Type B pancreatic cell (in vitro differentiated cells): ENCODE measurements at regions not wholly inside any gene's neighbourhood (a gene's known extent, or its start where the extent isn't known, plus 50 kb on each side); places are given as distances from the start of the nearest gene placed in this dataset.

Experiments used
- DNase-seq: peaks from one replicate; pipeline ENCODE4 v3.0.0; 2021; ENCODE audit warnings: mixed read lengths; ENCODE audit not compliant: unreplicated experiment; ENCODE audit errors: extremely low spot score
- H3K27ac Mint-ChIP-seq: 2 replicates; pipeline ENCODE4 v1.8.0; 2021; ENCODE audit warnings: mild to moderate bottlenecking, mixed read lengths
- H3K27me3 Mint-ChIP-seq: 2 replicates; pipeline ENCODE4 v1.8.0; 2021; ENCODE audit warnings: mixed read lengths
- H3K36me3 Mint-ChIP-seq: 2 replicates; pipeline ENCODE4 v1.8.0; 2021; ENCODE audit warnings: mixed read lengths
- H3K4me1 Mint-ChIP-seq: one replicate; pipeline ENCODE4 v1.8.0; 2021; ENCODE audit warnings: mixed read lengths; ENCODE audit not compliant: unreplicated experiment
- H3K4me3 Mint-ChIP-seq: 2 replicates; pipeline ENCODE4 v1.8.0; 2021; ENCODE audit warnings: mild to moderate bottlenecking, mixed read lengths
- H3K9me3 Mint-ChIP-seq: 2 replicates; pipeline ENCODE4 v1.8.0; 2021; ENCODE audit warnings: mixed read lengths
- CTCF ChIP-seq: fragments of 200-600 bp; sonication (generic); conservative IDR thresholded peaks from 2 replicates; pipeline ENCODE4 v1.5.0; 2021; ENCODE audit warnings: antibody characterized with exemption, mild to moderate bottlenecking

DNA sequence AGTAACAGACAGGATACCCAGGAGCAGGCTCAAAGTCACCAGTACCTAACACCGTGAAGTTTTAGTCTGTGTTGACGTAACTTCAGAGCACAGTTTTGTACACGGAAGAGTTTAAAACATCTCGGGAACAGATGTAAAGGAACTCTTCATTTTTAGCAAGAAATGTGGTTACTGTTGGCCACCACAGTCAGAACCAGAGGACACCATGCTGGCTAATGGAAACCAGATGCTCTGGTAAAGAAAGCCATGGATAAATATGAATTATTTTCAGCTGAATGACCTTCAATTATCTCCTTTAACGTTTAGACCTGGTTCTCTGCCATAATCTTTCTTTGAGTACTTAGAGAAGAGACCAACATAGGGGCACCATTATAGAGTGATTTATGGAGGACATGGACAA is 115.9 kb downstream of the NTMT2 start:
- Mint-ChIP-seq H3K27me3 (no peaks in the 10 kb centered on the region), H3K4me3 (peak overlapping the region; percentile 7), H3K9me3 (no peaks in the 10 kb centered on the region), H3K4me1 (no peaks in the 10 kb centered on the region), H3K27ac (no peak overlapping the region), H3K36me3 (no peaks in the 10 kb centered on the region)
- no peak for DNase-seq
- no peak for TF ChIP-seq CTCF

- Mint-ChIP-seq H3K27ac (no peak overlapping the region), H3K4me1 (no peaks in the 10 kb centered on the region), H3K27me3 (no peaks in the 10 kb centered on the region), H3K36me3 (no peaks in the 10 kb centered on the region), H3K4me3 (peak overlapping the region; percentile 7), H3K9me3 (no peaks in the 10 kb centered on the region)
- TF ChIP-seq CTCF = no peak
- no peak for DNase-seq
These were observed 116.6 kb downstream of the NTMT2 start for GRCh38 chr1:170262276-170262939.

- Mint-ChIP-seq H3K27me3 (no peaks in the 10 kb centered on the region), H3K9me3 (no peaks in the 10 kb centered on the region), H3K4me1 (no peaks in the 10 kb centered on the region), H3K27ac (no peak overlapping the region), H3K36me3 (no peaks in the 10 kb centered on the region), H3K4me3 (no peak overlapping the region)
- no peak for TF ChIP-seq CTCF
- DNase-seq = no peak
These were observed 119.5 kb downstream of the NTMT2 start for GRCh38 chr1:170265234-170265633.

DNA sequence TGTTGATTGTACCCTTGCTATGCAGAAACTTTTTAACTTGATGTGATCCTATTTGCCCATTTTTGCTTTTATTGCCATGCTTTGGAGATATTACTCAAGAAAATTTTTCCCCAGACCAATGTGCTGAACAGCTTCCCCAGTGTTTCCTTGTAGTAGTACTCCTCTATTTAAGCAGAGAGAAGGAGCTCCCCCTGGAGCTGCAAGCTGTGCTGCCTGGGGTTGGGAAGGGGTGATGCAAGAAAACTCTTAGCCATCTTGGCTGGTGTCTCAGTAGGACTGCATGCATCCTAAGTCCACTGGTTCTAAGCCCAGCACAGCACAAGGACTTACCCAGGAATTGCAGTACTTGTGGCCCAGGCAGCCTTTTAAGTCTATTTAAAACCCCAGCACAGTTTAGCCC is 121.6 kb downstream of the NTMT2 start:
- Mint-ChIP-seq H3K9me3 (no peaks in the 10 kb centered on the region), H3K36me3 (no peaks in the 10 kb centered on the region), H3K4me3 (no peak overlapping the region), H3K4me1 (no peaks in the 10 kb centered on the region), H3K27me3 (no peaks in the 10 kb centered on the region), H3K27ac (no peak overlapping the region)
- DNase-seq = no peak
- TF ChIP-seq CTCF = peak; percentile 23

DNA sequence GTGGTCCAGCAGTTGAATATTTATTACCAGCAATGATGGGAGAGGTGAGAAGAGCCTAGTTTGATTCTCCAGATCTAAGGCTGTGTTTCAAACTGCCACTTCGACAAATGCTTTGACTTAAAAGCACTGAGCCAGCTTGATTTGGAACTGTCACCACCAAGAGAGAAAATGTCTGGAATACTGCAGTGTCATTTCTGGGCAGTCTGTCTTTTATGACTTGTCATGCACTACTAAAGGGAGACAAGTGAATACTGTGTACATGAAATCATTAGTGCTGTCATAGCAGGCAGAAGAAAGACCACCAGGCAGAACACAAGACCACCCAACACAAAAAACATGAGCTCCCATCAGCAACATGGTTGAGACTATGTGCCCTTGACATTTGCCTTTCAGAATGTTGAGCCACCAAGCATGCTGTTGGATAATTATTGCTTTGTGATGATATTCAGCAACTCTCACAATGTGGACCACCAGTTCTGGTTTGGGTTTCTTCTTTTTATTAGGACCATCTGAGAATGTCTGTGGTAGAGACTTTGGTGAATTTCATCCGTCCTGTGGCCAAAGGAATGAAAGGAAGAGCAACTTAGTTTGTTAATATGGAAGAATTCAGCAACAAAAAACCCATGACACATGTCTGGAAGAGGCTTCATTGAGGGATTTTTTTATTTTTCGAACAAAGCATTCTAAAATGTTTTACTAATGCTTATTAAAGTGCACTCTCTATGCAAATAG is 125.8 kb downstream of the NTMT2 start:
- Mint-ChIP-seq H3K27me3 (no peaks in the 10 kb centered on the region), H3K4me1 (peaks cover 12% of the 10 kb centered on the region), H3K36me3 (no peaks in the 10 kb centered on the region), H3K27ac (no peak overlapping the region), H3K9me3 (no peaks in the 10 kb centered on the region), H3K4me3 (no peak overlapping the region)
- no peak for DNase-seq
- TF ChIP-seq CTCF = no peak
